Body of pancreas (tissue), 4 donors: ENCODE measurements at regions not wholly inside any gene's neighbourhood (a gene's known extent, or its start where the extent isn't known, plus 50 kb on each side); places are given as distances from the start of the nearest gene placed in this dataset.

ENCODE experiments used
- POLR2A ChIP-seq, 3 donors: fragments of 450-650 bp; IDR thresholded peaks; one replicate each; pipeline ENCODE4 v1.6.1; 2016; ENCODE audit warnings: antibody characterized with exemption in 3 of 3, mild to moderate bottlenecking in 2 of 3
- TF ChIP-seq, protein P1 (sequence below), 7 experiments: fragments of 450-650 bp in 4 of 7; fragments of 200-600 bp in 3 of 7; sonication (generic) in 3 of 7; IDR thresholded peaks; one replicate each; pipeline ENCODE4 v1.5.1; 2016 to 2019; ENCODE audit warnings: antibody characterized with exemption in 7 of 7

DNA sequence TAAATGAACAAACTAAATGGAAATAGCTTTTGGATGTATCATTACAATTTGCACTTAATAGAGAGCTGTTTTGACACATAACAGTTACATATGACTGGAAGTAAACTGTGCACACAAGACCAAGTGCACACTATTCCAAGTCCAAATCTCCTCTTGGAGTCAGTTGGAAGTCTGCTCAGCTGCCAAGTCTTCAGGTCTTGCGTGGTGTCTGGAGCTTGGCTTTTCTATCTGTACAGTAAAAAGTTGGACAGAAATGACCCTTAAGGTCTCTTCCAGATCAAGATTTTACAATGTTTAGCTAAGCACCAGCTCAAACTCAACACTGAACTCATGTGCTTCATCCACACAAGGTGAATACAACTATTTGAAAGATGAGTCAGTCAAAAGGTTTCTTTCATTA is 456.9 kb downstream of the RASEF start:
- TF ChIP-seq POLR2A (IDR thresholded peaks at IDR 0.05) = no peak
- TF ChIP-seq, protein P1, sequence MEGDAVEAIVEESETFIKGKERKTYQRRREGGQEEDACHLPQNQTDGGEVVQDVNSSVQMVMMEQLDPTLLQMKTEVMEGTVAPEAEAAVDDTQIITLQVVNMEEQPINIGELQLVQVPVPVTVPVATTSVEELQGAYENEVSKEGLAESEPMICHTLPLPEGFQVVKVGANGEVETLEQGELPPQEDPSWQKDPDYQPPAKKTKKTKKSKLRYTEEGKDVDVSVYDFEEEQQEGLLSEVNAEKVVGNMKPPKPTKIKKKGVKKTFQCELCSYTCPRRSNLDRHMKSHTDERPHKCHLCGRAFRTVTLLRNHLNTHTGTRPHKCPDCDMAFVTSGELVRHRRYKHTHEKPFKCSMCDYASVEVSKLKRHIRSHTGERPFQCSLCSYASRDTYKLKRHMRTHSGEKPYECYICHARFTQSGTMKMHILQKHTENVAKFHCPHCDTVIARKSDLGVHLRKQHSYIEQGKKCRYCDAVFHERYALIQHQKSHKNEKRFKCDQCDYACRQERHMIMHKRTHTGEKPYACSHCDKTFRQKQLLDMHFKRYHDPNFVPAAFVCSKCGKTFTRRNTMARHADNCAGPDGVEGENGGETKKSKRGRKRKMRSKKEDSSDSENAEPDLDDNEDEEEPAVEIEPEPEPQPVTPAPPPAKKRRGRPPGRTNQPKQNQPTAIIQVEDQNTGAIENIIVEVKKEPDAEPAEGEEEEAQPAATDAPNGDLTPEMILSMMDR (IDR thresholded peaks at IDR 0.05) = no peak
